Activated CD8-positive, alpha-beta memory T cell treated with anti-CD3 and anti-CD28 coated beads for 48 hours (primary cell): ENCODE measurements at regions not wholly inside any gene's neighbourhood (a gene's known extent, or its start where the extent isn't known, plus 50 kb on each side); places are given as distances from the start of the nearest gene placed in this dataset.

ENCODE experiments used
- DNase-seq, 3 experiments: peaks; one replicate each; pipeline ENCODE4 v3.0.0-alpha.2; 2020; ENCODE audit warnings: low read depth in 2 of 3, low spot score in 2 of 3

DNA sequence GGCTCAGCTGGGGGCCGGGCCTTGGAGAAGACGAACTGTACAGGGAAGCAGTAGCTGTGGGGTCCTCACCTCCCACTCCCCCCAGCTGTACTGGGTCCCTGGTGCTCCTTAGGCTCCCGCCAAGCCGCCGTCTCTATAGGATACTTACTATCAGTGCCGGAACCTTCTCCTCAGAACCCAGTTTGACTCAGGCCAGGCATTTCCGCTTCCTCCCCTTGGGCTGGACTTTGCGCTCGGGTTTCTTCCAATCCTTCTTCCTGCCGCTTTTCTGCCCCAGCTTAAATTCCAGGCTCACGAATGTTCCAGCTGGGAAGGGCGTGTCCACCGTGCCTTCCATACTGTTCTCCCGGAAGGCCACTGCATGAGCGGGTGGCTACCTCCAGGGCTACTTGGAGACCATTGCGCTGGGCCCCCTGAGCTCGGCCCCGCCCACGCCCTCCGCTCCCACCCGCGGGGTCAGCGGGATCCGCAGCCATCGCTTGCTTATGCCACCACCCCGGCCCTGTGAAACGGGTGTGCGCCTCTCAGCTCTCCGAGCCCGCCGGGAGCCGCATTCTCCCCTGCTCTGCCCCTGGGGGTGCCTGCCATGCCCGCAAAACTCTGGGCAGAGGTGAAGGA, 1795.9 kb downstream of the TP53TG3F start:
- no peak for DNase-seq

DNA sequence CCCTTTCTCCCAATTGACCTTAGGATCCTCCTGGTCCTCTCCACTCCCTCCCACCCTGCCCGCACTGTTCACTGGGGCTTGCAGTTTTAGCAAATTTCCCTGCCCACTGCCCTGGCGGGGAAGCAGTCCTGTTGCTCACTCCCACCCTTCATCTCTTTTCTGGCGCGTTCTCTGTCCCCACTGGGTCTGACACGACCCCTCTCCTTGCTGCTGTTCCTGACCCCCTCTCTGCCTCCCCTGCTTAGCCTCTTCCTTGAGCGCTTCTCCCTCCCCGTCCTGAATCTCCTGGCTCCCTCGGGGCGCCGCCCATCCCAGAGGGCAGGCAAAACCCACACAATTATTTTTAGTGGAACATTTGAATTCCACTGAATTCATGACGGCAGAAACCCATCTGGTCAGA, 1796.4 kb downstream of the TP53TG3F start:
- no peak for DNase-seq

DNA sequence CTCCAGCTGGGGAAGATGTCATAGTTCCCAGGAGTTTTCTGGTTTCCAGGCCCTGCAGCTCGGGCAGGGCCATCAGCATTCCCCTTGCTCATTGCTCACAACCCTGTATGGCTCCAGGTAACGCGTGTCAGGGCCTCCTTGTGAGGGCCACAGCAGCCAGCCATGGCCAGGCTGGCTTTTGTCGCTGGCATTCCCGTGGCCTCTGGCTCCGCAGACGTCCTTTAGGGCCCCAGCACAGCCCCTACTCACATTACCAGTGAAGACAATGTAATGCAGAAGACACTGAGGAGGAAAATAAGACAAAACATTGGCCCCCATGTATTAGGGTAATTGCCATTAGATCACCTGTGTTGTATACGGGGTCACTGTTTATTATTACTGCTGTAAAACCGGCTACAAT, 1799.0 kb downstream of the TP53TG3F start:
- DNase-seq = no peak

DNA sequence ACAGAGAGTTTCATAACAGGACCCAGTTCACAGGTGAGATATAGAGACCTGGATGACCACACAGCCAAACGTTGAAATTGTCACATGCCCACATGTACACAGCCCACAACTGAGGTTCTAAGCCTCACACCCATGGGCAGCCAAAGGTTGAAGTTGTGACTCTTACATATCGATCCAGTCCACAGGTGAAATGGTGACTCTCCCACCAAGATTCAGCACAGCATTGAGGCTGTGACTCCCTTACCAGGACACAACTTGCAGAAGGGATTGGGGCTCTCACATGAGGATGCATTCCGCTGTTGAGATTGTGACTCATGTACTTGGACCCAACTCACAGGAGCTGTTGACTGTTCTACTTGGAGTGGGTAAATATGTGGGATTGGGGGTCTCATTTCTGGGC, 1836.4 kb downstream of the TP53TG3F start:
- DNase-seq = no peak

DNA sequence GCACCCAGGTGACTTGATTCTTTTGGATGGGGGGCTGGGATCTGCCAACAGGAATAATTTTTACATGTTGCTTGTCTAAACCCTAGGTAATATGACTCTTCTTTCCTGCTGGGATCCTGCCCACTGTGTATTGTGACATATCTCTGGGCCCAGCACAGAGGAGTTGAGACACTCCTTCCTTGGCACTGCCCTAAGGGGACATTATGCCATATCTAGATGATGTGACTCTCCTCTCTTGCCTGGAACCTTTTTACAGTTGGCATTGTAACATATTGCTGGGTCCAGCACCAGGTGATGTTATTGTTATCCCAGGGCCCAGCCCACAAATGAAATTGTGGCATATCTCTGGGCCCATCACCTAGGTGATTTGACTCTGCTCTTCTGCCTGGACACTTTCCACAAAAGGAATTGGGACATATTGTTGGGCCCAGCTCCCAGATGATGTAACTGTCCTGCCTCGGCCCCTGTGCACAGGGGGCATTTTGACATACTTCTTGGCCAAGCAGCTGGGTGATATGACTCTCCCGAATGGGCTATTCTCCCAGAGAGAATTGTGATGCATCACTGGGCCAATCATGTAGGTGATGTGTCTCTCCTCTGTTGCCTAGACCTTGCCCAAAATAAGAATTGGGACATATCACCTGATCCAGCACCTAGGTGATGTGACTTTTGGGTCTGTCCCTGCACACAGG, 1837.7 kb downstream of the TP53TG3F start:
- DNase-seq = no peak

DNA sequence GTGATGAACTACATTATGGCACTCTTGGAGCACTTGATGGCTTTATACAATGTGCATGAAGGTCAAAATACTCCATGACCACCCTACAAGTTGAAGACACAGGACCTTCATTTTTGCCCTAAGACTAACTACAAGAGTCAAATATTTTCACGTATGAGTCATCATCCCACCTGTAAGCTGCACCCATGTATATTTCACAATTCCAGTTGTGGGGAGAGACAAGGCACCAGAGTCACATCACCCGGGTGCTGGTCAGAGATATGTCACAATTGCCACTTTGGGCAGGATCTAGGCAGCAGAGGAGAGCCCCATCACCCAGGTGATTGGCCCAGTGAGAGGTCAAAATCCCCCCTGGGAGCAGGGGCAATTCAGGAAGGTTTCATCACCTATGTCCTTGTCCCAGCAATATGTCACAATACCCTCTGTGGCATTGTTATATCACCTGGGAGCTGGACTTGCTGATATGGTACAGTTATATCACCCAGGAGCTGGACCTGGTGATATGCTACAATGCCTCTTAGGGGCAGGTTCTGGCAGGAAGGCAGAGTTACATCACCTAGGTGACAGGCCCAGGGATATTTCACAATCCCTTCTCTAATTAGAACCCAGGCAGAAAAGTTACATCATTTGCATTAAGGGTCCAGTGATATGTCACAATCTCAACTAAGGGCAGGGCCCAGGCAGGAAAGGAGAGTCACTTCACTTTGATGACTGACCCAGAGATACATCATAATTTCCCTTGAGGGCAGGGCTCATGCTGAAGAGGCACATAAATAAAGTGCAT, 1839.2 kb downstream of the TP53TG3F start:
- DNase-seq = no peak

DNA sequence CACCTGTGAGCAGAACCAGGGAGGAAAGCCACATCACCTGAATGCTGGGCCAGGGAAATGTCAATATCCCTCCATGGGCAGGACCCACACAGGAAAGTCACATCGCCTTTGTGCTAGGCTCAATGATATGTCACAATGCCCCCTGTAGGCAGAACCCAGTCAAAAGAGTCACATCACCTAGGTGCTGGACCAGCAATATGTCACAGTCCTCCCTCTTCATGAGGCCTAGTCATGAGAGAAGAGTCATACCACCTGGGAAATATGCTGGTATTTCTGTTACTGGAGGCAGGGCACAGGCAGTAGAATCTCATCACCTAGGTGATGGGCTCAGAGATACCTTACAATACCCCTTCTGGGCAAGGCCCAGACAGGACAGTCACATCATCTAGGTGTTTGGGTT, 1843.4 kb downstream of the TP53TG3F start:
- DNase-seq = no peak

DNA sequence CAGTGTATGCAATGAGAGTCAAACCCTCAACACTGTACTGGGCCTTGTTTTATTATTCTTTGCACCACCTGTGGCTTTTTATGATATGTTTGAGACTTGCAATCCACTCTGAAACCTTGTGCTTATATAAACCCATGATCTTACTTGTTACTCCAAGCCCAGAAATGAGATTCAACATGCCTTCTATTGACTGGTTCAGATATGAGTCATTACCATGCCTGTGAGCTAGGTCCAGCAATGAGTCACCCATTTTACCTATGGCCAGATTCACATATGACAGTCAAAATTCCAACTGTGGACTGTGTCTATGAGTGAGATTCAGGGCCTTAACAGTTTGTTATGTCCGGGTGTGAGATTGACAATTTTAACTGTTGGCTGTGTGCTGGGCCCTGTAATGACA, 1846.1 kb downstream of the TP53TG3F start:
- DNase-seq = no peak

DNA sequence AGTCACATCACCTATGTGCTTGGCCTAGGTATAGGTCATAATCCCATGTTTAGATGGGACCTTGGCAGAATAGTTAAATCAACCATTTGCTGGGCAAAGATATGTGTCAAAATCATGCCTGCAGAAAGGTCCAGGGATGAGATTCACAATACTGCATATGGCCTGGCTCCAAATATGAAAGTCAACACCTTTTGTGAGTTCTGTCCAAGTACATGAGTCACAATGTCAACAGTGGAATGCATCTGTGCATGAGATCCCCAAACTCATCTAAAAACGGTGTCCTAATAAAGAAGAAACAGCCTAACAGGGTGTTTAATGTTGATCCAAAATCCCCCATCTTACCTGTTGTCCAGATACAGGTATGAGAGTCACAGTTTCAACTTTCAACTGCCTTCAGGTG, 1847.5 kb downstream of the TP53TG3F start:
- no peak for DNase-seq

DNA sequence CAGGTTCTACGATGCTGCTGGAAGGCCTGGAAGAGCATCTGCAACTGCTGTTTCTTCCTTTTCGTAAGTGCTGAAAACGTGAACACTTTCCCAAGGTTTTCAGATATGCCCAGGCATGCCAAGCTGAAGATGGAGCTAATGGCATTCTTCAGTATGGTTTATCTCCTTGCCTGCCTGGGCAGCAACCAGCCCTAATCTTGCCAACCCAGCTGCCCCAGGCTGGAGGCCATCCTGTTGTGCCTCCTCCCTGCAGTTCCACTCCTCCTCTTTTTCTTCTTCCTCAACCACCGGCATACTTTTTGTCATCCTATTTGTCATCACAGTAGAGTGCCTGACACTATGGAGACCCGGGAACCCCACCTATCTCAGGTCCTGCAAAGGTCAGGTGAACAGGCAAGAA, 1849.3 kb downstream of the TP53TG3F start:
- no peak for DNase-seq

DNA sequence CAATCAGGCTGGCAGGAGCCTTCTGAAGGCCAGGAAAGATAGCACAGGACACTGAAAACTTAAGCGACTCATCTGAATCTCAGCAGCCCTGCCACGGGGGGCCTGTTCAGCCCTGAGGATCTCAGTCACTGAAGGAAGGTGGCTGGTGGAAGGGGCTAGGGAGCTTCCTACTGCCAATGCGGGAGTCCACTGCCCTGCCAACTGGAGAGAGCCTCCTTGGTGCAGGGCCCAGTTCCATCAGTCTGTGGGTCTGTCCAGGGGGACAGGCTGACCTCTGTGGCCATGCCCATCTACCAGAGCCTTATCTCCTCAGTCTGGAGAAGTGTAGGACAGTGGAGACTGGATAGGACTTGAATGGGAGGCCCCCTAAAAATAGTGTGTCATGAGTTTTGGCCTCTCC, 1851.6 kb downstream of the TP53TG3F start:
- no peak for DNase-seq

DNA sequence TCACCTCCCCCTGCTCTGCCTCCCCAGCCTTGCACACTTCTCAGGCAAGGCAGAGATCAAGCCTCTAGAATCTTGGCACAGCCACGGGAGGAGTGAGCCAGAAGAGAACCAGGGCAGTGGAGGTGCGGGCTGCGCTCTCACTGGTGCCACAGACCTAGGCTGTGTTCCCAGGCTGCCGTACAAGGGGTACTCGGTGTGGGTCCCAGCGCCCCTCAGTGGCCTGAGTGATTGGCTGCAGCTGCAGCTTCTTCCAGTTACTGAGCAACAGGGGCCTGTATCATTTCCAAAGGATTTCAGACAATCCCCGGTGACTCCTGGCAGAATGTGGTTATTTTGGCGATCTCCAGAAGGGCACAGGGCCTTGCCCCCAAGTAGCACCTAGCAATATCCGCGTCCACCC, 1852.1 kb downstream of the TP53TG3F start:
- DNase-seq = no peak

DNA sequence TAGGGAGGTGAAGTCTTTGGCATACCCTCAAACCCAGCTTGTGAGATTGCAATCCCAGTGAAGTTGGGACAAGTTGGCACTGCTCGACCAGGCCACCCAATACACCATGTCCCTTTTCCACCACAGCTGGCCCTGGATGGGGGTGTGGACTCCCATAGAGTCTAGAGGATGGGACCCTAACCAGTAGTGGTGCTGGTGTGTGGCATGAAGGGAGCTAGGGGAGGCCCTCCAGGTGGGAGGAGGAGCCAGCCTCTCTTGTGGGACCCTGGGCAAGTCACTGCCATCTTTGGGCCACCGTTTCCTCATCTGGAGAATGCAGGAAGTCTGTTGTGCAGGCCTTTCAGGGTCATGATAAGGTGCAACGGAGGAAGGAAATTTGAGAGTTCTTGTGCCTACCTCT, 1854.9 kb downstream of the TP53TG3F start:
- DNase-seq = no peak

DNA sequence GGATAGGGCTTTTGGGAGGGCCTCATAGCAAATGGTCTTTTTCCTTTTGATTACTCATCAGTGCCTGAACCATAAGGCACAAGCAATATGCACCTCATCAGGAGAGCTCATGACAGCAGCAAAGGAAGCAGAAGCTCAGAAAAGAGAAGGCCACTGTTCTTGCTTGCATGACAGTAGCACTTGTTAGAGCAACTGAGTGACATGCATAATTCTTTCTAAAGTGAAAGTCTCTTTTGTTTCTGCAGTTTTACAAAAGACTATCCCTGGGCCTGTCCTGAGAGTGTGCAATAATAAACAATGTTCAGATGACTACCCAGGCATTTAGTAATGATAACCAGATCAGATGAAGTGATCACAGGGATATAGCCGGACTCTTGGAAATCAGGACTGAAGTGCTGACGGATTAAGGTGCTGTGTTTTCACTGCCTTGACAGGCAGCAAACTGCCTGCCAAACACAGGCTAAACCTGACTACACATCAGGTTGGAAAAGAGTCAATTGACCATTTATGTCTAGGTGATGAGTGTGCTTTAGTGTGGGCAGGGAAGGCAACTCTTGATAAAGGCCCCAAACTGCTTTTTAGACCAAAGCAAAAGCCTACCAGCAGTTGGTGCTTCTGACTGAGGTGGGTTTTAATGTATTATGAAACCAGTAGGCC, 1860.3 kb downstream of the TP53TG3F start:
- DNase-seq = no peak

DNA sequence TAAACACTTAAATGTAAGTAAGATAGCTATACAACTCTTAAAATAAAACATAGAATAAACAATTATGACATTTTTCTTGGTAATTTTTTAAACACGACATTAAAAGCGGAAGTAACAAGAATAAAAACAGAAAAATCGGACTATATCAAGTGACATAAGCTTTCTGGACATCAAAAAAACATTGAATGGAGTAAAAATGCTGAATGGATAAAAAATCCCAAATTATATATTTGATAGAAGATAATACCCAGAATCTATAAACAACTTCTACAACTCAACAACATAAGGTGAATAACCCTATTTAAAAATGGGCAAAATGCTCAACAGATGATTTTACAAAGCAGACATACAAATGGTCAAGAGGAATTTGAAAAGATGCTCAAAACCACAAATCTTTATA, 1866.5 kb downstream of the TP53TG3F start:
- no peak for DNase-seq

DNA sequence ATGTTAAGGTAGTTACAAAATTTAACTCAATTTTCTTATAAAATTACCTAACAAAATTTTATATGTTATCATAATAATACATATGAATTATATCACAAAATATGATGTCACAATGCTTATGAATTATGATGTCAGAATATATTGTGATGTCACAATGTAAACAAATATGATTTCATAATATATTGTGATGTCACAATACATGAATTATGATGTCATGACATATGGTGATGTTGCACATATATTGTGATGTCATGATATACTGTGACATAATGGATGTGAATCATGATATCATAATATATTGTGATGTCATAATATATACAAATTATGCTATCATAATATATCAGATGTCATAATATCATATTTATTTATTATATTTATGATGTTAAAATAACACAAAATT, 1879.9 kb downstream of the TP53TG3F start:
- no peak for DNase-seq

DNA sequence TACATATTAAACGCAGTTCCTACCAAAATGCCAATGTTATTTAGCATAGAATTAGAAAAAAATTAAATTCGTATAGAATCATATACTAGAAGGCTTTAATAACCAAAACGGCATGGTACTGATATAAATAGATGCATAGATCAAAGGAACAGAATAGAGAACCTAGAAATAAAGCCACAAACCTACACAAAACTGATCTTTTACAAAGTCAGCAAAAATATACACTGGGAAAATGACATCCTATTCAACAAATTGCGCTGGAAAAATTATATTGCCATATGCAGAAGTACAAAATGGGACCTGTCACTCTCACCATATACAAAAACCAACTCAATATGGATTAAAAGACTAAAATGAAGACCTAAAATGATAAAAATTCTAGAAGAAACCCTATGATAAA, 1882.6 kb downstream of the TP53TG3F start:
- DNase-seq = no peak

DNA sequence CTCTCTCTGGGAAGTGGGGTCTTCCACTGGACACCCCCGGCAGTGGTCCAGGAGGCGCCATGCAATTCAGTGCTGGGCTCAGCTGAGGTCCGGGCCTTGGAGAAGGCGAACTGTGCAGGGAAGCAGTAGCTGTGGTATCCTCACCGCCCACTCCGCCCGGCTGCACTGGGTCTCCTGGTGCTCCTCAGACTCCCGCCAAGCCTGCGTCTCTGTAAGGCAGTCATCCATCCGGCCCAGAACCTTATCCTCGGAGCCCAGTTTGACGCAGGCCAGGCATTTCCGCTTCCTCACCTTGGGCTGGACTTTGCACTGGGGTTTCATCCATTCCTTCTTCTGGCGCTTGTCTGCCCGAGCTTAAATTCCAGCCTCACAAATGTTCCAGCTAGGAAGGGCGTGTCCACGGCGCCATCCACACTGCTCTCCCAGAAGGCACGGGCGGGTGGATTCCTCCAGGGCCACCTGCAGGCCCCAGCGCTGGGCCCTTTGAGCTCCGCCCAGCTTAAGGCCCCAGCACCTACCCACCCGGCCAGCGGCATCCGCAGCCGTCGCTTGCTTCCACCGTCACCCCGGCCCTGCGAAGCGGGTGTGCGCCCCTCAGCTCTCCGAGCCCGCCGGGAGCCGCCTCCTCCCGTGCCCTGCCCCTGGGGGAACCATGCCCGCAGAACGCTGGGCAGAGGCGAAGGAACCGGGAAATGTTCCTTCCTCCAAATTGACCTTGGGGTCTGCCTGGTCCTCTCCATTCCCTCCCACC, 1884.8 kb downstream of the TP53TG3F start:
- no peak for DNase-seq

DNA sequence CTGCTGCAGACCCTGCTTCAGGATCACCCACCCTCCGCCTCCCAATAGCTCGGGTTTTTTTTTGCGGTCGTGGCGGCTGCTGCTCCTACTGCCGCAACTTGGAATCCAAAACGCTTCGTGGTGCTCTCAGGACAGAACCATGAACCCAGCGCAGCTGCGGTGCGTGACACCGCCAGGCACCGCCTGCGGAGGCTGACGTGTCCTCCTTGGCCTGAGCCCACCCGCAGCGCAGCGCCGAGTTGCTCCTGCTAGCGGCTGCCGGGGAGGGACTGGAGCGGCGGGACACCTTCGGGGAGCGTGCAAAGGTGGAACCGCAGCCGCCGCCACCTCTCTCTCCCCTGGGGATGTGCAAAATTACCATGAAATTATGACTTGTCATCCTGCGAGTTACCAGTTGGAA, 1893.0 kb downstream of the TP53TG3F start:
- no peak for DNase-seq

DNA sequence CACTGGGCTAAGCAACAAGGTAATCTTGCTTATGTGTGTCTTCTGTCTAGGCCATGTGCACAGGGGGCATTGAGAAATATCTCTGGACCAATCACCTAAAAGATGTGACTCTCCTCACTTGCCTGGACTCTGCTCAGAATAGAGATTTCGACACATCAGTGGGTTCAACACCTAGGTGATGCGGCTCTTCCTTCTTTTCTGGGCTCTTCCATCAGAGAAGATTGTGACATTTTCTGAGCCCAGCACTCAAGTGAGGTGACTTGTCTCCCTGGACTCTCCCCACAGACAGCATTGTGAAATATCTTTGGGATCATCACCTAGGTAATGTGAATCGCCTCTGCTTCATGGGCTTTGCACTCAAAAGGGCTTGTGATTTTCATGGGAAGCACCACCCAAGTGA, 1904.1 kb downstream of the TP53TG3F start:
- no peak for DNase-seq

DNA sequence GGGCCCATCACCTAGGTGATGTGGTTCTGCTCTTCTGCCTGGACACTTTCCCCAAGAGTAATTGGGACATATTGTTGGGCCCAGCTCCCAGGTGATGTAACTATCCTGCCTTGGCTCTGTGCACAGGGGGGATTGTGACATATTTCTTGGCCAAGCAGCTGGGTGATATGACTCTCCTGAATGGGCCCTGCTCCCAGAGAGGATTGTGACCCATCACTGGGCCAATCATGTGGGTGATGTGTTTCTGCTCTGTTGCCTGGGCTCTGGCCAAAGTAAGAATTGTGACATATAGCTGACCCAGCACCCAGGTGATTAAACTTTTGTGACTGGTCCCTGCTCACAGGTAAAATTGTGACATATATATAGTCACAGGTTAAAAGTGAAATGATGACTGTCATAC, 1904.9 kb downstream of the TP53TG3F start:
- DNase-seq = no peak
